ENCODE measurements at regions not wholly inside any gene's neighbourhood (a gene's known extent, or its start where the extent isn't known, plus 50 kb on each side); places are given as distances from the start of the nearest gene placed in this dataset.

DNA sequence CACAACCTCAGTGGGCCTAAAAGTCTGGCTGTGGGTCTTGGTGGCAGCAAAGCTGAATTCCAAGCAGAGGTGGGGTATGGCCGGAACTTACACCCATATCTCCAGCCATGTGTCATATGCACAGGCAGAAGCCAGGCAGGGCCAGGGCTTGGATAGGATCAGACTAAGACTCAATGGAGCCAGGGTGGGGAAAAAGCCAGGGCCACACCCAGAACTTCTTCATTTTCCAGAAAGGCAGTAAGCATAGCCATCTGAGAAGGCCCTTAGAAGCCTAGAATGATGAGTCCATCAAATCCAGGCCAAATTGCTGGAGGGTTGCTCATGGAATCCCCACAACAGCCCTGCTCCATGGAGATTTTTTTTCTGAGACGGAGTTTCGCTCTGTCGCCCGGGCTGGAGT is 116.2 kb upstream of the SRSF6 start:
- POLR2A ChIA-PET = no interaction called here
- Histone ChIP-seq H3K36me3 (ENCODE audit: control insufficient read depth in 2 of 2, insufficient read depth in 1 of 2, low read length in 2 of 2) (no peaks in the 10 kb centered on the region), H3K9me3 (ENCODE audit: control insufficient read depth, insufficient read depth, low read depth, low read length) (no peaks in the 10 kb centered on the region), H3K4me3 (ENCODE audit: low read depth, low read length) (no peak overlapping the region), H3K4me1 (ENCODE audit: control insufficient read depth, insufficient read depth, low read length) (no peaks in the 10 kb centered on the region), H3K27ac (ENCODE audit: extremely low read depth, low read depth, low read length) (no peak overlapping the region)
- CTCF ChIA-PET = no interaction called here
- TF ChIP-seq, protein P1, sequence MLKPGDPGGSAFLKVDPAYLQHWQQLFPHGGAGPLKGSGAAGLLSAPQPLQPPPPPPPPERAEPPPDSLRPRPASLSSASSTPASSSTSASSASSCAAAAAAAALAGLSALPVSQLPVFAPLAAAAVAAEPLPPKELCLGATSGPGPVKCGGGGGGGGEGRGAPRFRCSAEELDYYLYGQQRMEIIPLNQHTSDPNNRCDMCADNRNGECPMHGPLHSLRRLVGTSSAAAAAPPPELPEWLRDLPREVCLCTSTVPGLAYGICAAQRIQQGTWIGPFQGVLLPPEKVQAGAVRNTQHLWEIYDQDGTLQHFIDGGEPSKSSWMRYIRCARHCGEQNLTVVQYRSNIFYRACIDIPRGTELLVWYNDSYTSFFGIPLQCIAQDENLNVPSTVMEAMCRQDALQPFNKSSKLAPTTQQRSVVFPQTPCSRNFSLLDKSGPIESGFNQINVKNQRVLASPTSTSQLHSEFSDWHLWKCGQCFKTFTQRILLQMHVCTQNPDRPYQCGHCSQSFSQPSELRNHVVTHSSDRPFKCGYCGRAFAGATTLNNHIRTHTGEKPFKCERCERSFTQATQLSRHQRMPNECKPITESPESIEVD (tag by site-specific recombination; IDR thresholded peaks at IDR 0.05) = no peak
- TF ChIP-seq, protein P2, sequence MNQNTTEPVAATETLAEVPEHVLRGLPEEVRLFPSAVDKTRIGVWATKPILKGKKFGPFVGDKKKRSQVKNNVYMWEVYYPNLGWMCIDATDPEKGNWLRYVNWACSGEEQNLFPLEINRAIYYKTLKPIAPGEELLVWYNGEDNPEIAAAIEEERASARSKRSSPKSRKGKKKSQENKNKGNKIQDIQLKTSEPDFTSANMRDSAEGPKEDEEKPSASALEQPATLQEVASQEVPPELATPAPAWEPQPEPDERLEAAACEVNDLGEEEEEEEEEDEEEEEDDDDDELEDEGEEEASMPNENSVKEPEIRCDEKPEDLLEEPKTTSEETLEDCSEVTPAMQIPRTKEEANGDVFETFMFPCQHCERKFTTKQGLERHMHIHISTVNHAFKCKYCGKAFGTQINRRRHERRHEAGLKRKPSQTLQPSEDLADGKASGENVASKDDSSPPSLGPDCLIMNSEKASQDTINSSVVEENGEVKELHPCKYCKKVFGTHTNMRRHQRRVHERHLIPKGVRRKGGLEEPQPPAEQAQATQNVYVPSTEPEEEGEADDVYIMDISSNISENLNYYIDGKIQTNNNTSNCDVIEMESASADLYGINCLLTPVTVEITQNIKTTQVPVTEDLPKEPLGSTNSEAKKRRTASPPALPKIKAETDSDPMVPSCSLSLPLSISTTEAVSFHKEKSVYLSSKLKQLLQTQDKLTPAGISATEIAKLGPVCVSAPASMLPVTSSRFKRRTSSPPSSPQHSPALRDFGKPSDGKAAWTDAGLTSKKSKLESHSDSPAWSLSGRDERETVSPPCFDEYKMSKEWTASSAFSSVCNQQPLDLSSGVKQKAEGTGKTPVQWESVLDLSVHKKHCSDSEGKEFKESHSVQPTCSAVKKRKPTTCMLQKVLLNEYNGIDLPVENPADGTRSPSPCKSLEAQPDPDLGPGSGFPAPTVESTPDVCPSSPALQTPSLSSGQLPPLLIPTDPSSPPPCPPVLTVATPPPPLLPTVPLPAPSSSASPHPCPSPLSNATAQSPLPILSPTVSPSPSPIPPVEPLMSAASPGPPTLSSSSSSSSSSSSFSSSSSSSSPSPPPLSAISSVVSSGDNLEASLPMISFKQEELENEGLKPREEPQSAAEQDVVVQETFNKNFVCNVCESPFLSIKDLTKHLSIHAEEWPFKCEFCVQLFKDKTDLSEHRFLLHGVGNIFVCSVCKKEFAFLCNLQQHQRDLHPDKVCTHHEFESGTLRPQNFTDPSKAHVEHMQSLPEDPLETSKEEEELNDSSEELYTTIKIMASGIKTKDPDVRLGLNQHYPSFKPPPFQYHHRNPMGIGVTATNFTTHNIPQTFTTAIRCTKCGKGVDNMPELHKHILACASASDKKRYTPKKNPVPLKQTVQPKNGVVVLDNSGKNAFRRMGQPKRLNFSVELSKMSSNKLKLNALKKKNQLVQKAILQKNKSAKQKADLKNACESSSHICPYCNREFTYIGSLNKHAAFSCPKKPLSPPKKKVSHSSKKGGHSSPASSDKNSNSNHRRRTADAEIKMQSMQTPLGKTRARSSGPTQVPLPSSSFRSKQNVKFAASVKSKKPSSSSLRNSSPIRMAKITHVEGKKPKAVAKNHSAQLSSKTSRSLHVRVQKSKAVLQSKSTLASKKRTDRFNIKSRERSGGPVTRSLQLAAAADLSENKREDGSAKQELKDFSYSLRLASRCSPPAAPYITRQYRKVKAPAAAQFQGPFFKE (tag by site-specific recombination; IDR thresholded peaks at IDR 0.05; ENCODE audit: borderline replicate concordance) = no peak
- no peak for TF ChIP-seq ZNF843 (tag by site-specific recombination; IDR thresholded peaks at IDR 0.05)
- TF ChIP-seq SP7 (tag by site-specific recombination; IDR thresholded peaks at IDR 0.05) = no peak
- TF ChIP-seq ZNF175 (tag by site-specific recombination; IDR thresholded peaks at IDR 0.05) = no peak
- TF ChIP-seq ZNF571 (tag by site-specific recombination; IDR thresholded peaks at IDR 0.05) = no peak
- TF ChIP-seq ZNF624 (tag by site-specific recombination; IDR thresholded peaks at IDR 0.05) = no peak
- TF ChIP-seq FEZF1 (tag by site-specific recombination; IDR thresholded peaks at IDR 0.05) = no peak
- no peak for TF ChIP-seq ZNF266 (tag by site-specific recombination; IDR thresholded peaks at IDR 0.05; ENCODE audit: low read depth)
- TF ChIP-seq ZNF670 (tag by site-specific recombination; IDR thresholded peaks at IDR 0.05; ENCODE audit: low read depth) = no peak
- TF ChIP-seq ZEB2 (tag by site-specific recombination; IDR thresholded peaks at IDR 0.05) = no peak
- TF ChIP-seq ZNF324 (tag by site-specific recombination; IDR thresholded peaks at IDR 0.05) = no peak

DNA sequence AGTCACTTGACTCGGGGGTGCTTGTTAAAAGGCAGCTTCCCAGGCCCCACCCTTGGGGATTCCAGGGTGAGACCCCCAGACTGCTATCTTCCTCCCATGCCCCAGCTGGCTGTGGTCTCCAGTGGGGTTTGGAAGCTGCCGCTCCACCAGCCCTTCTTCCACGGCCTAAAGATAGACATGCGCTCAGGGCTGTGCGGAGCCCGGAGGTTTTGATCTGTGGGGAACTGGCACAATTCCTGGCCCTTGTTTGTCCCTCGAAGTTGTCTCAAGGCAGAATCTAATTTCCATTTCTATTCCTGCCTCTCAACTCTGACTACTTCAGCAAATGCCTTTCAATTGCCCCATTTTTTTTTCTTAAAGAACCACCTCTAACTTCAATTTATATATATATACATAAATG is 120.7 kb upstream of the SRSF6 start:
- Histone ChIP-seq H3K9me3 (ENCODE audit: control insufficient read depth, insufficient read depth, low read depth, low read length) (no peaks in the 10 kb centered on the region), H3K27ac (ENCODE audit: extremely low read depth, low read depth, low read length) (no peak overlapping the region), H3K36me3 (ENCODE audit: control insufficient read depth in 2 of 2, insufficient read depth in 1 of 2, low read length in 2 of 2) (no peaks in the 10 kb centered on the region), H3K4me3 (ENCODE audit: low read depth, low read length) (no peak overlapping the region), H3K4me1 (ENCODE audit: control insufficient read depth, insufficient read depth, low read length) (no peaks in the 10 kb centered on the region)
- CTCF ChIA-PET = interaction anchor here (0.6 kb wide), 1 partner anchor 1637 kb away, joined by 3 read pairs; no protein-coding TSS in a partner anchor
- POLR2A ChIA-PET = no interaction called here
- TF ChIP-seq ZNF530 (tag by site-specific recombination; IDR thresholded peaks at IDR 0.05; ENCODE audit: low read depth) (no peak), ZNF37A (tag by site-specific recombination; IDR thresholded peaks at IDR 0.05) (no peak), ZBTB1 (tag by site-specific recombination; IDR thresholded peaks at IDR 0.05) (no peak), YY1 (tag by site-specific recombination; IDR thresholded peaks at IDR 0.05) (no peak), ZNF157 (tag by site-specific recombination; IDR thresholded peaks at IDR 0.05) (no peak), ZNF549 (tag by site-specific recombination; IDR thresholded peaks at IDR 0.05) (no peak), ZNF621 (tag by site-specific recombination; IDR thresholded peaks at IDR 0.05) (no peak), REPIN1 (tag by site-specific recombination; IDR thresholded peaks at IDR 0.05; ENCODE audit: low read depth) (no peak), ZNF324 (tag by site-specific recombination; IDR thresholded peaks at IDR 0.05) (no peak), ZNF670 (tag by site-specific recombination; IDR thresholded peaks at IDR 0.05; ENCODE audit: low read depth) (no peak), ZNF521 (tag by site-specific recombination; IDR thresholded peaks at IDR 0.05) (no peak), ZNF626 (tag by site-specific recombination; IDR thresholded peaks at IDR 0.05) (no peak)
- TF ChIP-seq, protein P3, sequence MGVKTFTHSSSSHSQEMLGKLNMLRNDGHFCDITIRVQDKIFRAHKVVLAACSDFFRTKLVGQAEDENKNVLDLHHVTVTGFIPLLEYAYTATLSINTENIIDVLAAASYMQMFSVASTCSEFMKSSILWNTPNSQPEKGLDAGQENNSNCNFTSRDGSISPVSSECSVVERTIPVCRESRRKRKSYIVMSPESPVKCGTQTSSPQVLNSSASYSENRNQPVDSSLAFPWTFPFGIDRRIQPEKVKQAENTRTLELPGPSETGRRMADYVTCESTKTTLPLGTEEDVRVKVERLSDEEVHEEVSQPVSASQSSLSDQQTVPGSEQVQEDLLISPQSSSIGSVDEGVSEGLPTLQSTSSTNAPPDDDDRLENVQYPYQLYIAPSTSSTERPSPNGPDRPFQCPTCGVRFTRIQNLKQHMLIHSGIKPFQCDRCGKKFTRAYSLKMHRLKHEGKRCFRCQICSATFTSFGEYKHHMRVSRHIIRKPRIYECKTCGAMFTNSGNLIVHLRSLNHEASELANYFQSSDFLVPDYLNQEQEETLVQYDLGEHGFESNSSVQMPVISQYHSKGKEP (tag by site-specific recombination; IDR thresholded peaks at IDR 0.05) = no peak
- TF ChIP-seq, protein P4, sequence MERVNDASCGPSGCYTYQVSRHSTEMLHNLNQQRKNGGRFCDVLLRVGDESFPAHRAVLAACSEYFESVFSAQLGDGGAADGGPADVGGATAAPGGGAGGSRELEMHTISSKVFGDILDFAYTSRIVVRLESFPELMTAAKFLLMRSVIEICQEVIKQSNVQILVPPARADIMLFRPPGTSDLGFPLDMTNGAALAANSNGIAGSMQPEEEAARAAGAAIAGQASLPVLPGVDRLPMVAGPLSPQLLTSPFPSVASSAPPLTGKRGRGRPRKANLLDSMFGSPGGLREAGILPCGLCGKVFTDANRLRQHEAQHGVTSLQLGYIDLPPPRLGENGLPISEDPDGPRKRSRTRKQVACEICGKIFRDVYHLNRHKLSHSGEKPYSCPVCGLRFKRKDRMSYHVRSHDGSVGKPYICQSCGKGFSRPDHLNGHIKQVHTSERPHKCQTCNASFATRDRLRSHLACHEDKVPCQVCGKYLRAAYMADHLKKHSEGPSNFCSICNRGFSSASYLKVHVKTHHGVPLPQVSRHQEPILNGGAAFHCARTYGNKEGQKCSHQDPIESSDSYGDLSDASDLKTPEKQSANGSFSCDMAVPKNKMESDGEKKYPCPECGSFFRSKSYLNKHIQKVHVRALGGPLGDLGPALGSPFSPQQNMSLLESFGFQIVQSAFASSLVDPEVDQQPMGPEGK (tag by site-specific recombination; IDR thresholded peaks at IDR 0.05) = no peak

Data from HEK293 (cell line).